D721Med (cell line): ENCODE measurements at regions not wholly inside any gene's neighbourhood (a gene's known extent, or its start where the extent isn't known, plus 50 kb on each side); places are given as distances from the start of the nearest gene placed in this dataset.
"Not testable (repeated sequence)": the region's sequence is repeated elsewhere in the genome, so short reads cannot be mapped to it uniquely, and the experiment has no call there.

Experiments
- DNase-seq: peaks from one replicate; pipeline ENCODE4 v3.0.0; 2011; ENCODE audit warnings: low spot score; ENCODE audit not compliant: insufficient read length
- FAIRE-seq: peaks from 2 replicates; lab custom pipeline; 2011; peaks lifted over from hg19 to GRCh38; lab: Jason Lieb, UNC
- CTCF ChIP-seq: IDR thresholded peaks from 2 replicates; pipeline ENCODE4 v1.5.1; 2012; ENCODE audit warnings: mild to moderate bottlenecking, control low read depth; ENCODE audit not compliant: insufficient read depth; ENCODE audit errors: missing control alignments

- FAIRE-seq, result no peak
- no peak for TF ChIP-seq CTCF
- DNase-seq, result no peak
Observed at GRCh38 chrX:65588795-65589194, 54.2 kb upstream of the LAS1L start.

- no peak for DNase-seq
- TF ChIP-seq CTCF, result no peak
- FAIRE-seq, result no peak
Observed at GRCh38 chrX:65587616-65588526, 53.3 kb upstream of the LAS1L start.

- no peak for FAIRE-seq
- DNase-seq, result no peak
- no peak for TF ChIP-seq CTCF
Observed at GRCh38 chrX:65586491-65586890, 51.9 kb upstream of the LAS1L start.

- not testable (repeated sequence) for FAIRE-seq, DNase-seq
Observed at GRCh38 chrX:65585226-65585625, 50.6 kb upstream of the LAS1L start.
